NT2/D1 (cell line): ENCODE measurements at regions not wholly inside any gene's neighbourhood (a gene's known extent, or its start where the extent isn't known, plus 50 kb on each side); places are given as distances from the start of the nearest gene placed in this dataset.

Experiments used
- DNase-seq: peaks from one replicate; pipeline ENCODE4 v3.0.0-alpha.2; 2011; ENCODE audit warnings: low read depth, low spot score
- H3K27me3 ChIP-seq: 2 replicates; pipeline ENCODE4 v1.6.0; 2011; ENCODE audit warnings: mild to moderate bottlenecking; ENCODE audit not compliant: insufficient read length, insufficient read depth
- H3K36me3 ChIP-seq: 2 replicates; pipeline ENCODE4 v1.6.1; 2011; ENCODE audit warnings: mild to moderate bottlenecking, low read length, mixed read lengths; ENCODE audit not compliant: insufficient read depth, insufficient read length
- H3K4me1 ChIP-seq: 2 replicates; pipeline ENCODE4 v1.5.1; 2011; ENCODE audit not compliant: insufficient read depth, insufficient read length
- H3K4me3 ChIP-seq: 2 replicates; pipeline ENCODE4 v1.5.1; 2011; ENCODE audit warnings: low read depth; ENCODE audit not compliant: insufficient read length
- H3K9ac ChIP-seq: 2 replicates; pipeline ENCODE4 v1.6.0; 2011; ENCODE audit warnings: low read depth; ENCODE audit not compliant: insufficient read length
- H3K9me3 ChIP-seq: 2 replicates; pipeline ENCODE4 v1.5.1; 2011; ENCODE audit warnings: mild to moderate bottlenecking, low read length; ENCODE audit not compliant: insufficient read depth
- SUZ12 ChIP-seq: IDR thresholded peaks from 2 replicates; pipeline ENCODE4 v1.6.1; 2011; ENCODE audit not compliant: insufficient read length, insufficient read depth; ENCODE audit errors: extremely low read depth
- YY1 ChIP-seq: IDR thresholded peaks from 2 replicates; pipeline ENCODE4 v1.6.1; 2011; ENCODE audit not compliant: insufficient read length, insufficient read depth
- ZNF274 ChIP-seq: IDR thresholded peaks from 2 replicates; pipeline ENCODE4 v1.6.1; 2011; ENCODE audit warnings: mild to moderate bottlenecking, low read depth, low read length

GRCh38 chr11:121743285-121743684 is 290.5 kb upstream of the SORL1-AS1 start:
- Histone ChIP-seq H3K9ac (no peak overlapping the region), H3K4me3 (no peak overlapping the region), H3K4me1 (no peaks in the 10 kb centered on the region), H3K27me3 (no peaks in the 10 kb centered on the region), H3K9me3 (no peaks in the 10 kb centered on the region; the same call in 1 of the 2 replicates), H3K36me3 (no peaks in the 10 kb centered on the region)
- DNase-seq = no peak
- no peak for TF ChIP-seq ZNF274
- TF ChIP-seq YY1 = no peak
- no peak for TF ChIP-seq SUZ12

- TF ChIP-seq YY1 (no peak), ZNF274 (no peak), SUZ12 (no peak)
Measured at GRCh38 chr11:121741761-121742361, 289.1 kb upstream of the SORL1-AS1 start.

GRCh38 chr11:121741351-121741760 is 288.6 kb upstream of the SORL1-AS1 start:
- H3K27me3 ChIP-seq = no peaks in the 10 kb centered on the region
- H3K9ac ChIP-seq = no peak overlapping the region
- TF ChIP-seq ZNF274 (no peak), SUZ12 (no peak), YY1 (no peak)
- H3K9me3 ChIP-seq = no peaks in the 10 kb centered on the region; the same call in 1 of the 2 replicates
- no peaks in the 10 kb centered on the region for H3K4me1 ChIP-seq
- H3K4me3 ChIP-seq = no peak overlapping the region
- no peaks in the 10 kb centered on the region for H3K36me3 ChIP-seq
- DNase-seq = no peak

More at GRCh38 chr11:121741761-121742361, 289.1 kb upstream of the SORL1-AS1 start:
- Histone ChIP-seq H3K9me3 (no peaks in the 10 kb centered on the region; the same call in 1 of the 2 replicates), H3K27me3 (no peaks in the 10 kb centered on the region), H3K4me1 (no peaks in the 10 kb centered on the region), H3K36me3 (no peaks in the 10 kb centered on the region), H3K4me3 (no peak overlapping the region), H3K9ac (no peak overlapping the region)
- no peak for DNase-seq

GRCh38 chr11:121740902-121741301 is 288.1 kb upstream of the SORL1-AS1 start:
- Histone ChIP-seq H3K9me3 (no peaks in the 10 kb centered on the region; the same call in 1 of the 2 replicates), H3K27me3 (no peaks in the 10 kb centered on the region), H3K9ac (no peak overlapping the region), H3K36me3 (no peaks in the 10 kb centered on the region), H3K4me1 (no peaks in the 10 kb centered on the region), H3K4me3 (no peak overlapping the region)
- TF ChIP-seq SUZ12 (no peak), ZNF274 (no peak), YY1 (no peak)
- no peak for DNase-seq

- Histone ChIP-seq H3K4me3 (no peak overlapping the region), H3K4me1 (no peaks in the 10 kb centered on the region), H3K27me3 (no peaks in the 10 kb centered on the region), H3K9me3 (no peaks in the 10 kb centered on the region), H3K36me3 (no peaks in the 10 kb centered on the region), H3K9ac (no peak overlapping the region)
- TF ChIP-seq YY1 = no peak
- TF ChIP-seq SUZ12 = no peak
- no peak for TF ChIP-seq ZNF274
- DNase-seq = no peak
Measured at GRCh38 chr11:121733858-121734257, 281.1 kb upstream of the SORL1-AS1 start.

- Histone ChIP-seq H3K27me3 (peaks cover 30% of the 10 kb centered on the region), H3K4me3 (no peak overlapping the region), H3K9me3 (no peaks in the 10 kb centered on the region), H3K4me1 (no peaks in the 10 kb centered on the region), H3K9ac (no peak overlapping the region), H3K36me3 (no peaks in the 10 kb centered on the region)
- TF ChIP-seq SUZ12 = no peak
- TF ChIP-seq ZNF274 = no peak
- TF ChIP-seq YY1 = no peak
- no peak for DNase-seq
Measured at GRCh38 chr11:121727942-121728341, 275.2 kb upstream of the SORL1-AS1 start.

- no peak for DNase-seq
- Histone ChIP-seq H3K9me3 (no peaks in the 10 kb centered on the region), H3K27me3 (peaks cover 33% of the 10 kb centered on the region), H3K9ac (peak overlapping the region; percentile 28), H3K4me3 (peak overlapping the region; percentile 50), H3K4me1 (no peaks in the 10 kb centered on the region), H3K36me3 (no peaks in the 10 kb centered on the region)
- no peak for TF ChIP-seq ZNF274
- TF ChIP-seq SUZ12 = no peak
- TF ChIP-seq YY1 = no peak
Measured at GRCh38 chr11:121723246-121723741, 270.5 kb upstream of the SORL1-AS1 start.
